Adrenal gland (tissue), 5 donors: ENCODE measurements at regions not wholly inside any gene's neighbourhood (a gene's known extent, or its start where the extent isn't known, plus 50 kb on each side); places are given as distances from the start of the nearest gene placed in this dataset.

Experiments
- POLR2A ChIP-seq, 2 donors: fragments of 450-650 bp; IDR thresholded peaks; one replicate each; pipeline ENCODE4 v1.6.1; 2017; ENCODE audit warnings: antibody characterized with exemption in 2 of 2, mild to moderate bottlenecking in 2 of 2, moderate library complexity in 1 of 2
- TF ChIP-seq, protein P1 (sequence below), 6 experiments: fragments of 450-650 bp in 4 of 6; fragments of 200-600 bp in 2 of 6; sonication (generic) in 1 of 6; IDR thresholded peaks; 1 replicate in 5 of 6; 2 replicates in 1 of 6; pipeline versions ENCODE4 v1.5.1 to v1.8.0; 2016 to 2021; ENCODE audit warnings: antibody characterized with exemption in 6 of 6, mild to moderate bottlenecking in 2 of 6, moderate library complexity in 1 of 6
- donor health status: DM: no; HTN: no; CAD: no.

GRCh38 chr20:48149902-48150301 lies 364.6 kb upstream of the SULF2 start:
- TF ChIP-seq, protein P1, sequence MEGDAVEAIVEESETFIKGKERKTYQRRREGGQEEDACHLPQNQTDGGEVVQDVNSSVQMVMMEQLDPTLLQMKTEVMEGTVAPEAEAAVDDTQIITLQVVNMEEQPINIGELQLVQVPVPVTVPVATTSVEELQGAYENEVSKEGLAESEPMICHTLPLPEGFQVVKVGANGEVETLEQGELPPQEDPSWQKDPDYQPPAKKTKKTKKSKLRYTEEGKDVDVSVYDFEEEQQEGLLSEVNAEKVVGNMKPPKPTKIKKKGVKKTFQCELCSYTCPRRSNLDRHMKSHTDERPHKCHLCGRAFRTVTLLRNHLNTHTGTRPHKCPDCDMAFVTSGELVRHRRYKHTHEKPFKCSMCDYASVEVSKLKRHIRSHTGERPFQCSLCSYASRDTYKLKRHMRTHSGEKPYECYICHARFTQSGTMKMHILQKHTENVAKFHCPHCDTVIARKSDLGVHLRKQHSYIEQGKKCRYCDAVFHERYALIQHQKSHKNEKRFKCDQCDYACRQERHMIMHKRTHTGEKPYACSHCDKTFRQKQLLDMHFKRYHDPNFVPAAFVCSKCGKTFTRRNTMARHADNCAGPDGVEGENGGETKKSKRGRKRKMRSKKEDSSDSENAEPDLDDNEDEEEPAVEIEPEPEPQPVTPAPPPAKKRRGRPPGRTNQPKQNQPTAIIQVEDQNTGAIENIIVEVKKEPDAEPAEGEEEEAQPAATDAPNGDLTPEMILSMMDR (IDR thresholded peaks at IDR 0.05), result no peak
- TF ChIP-seq POLR2A (IDR thresholded peaks at IDR 0.05), result no peak
